ENCODE measurements at regions not wholly inside any gene's neighbourhood (a gene's known extent, or its start where the extent isn't known, plus 50 kb on each side); places are given as distances from the start of the nearest gene placed in this dataset.

DNA sequence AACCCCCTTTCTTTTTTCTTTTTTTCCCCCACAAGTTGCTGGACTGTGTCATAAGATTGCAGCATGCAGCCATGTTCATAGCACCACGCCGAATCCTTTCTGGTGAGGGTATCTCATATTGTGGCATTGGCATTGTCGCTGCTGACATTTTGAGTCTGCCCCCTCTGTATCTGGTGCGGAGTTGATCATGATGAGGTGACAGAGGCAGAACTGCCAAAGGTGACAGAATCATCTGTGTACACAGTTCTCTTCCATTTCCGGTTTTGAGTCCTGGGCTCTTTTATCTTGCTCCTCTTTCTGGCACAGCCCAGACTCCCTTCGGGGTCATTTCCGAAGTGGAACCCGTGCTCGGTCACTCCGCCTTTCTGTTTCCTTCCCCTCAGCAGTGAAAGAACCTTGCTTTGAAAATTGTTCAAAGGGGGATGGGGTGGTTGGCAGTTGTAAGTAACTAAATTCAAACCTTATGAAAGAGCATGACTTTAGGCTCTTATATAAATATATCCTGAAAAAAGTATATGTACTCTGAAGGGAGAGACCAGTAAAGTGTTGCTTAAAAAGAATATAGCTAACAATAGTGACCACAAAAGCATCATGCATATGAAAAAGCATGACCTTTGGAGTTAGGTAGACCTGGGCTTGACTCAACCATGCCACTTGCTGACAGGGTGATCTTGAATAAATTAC is 55.0 kb upstream of the BMP2K start:
- peak; percentile 35 for DNase-seq
- ATAC-seq: peak; percentile 84 to 91
- intact Hi-C loops (cut with DNase I): no loop called here

DNA sequence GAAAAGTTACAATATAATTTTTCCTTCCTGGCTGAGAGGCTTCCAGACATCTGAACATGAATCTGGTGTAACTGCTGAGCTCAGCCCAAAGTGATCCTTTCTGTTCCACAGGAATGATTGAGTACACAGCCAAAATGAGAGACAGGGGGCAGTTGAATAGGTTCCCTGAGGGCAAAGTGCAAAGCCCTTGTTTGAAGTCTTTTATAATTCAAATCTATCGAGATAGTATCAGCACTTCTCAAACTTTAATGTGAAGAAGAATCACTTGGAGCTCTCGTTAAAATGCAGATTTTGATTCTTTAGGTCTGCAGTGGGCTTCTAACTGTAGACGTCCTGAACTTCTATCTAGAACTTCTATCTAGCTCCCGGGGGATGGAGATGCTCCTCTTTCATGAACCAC is 54.4 kb upstream of the BMP2K start:
- ATAC-seq: no peak
- intact Hi-C loops (cut with DNase I): no loop called here
- DNase-seq: no peak

DNA sequence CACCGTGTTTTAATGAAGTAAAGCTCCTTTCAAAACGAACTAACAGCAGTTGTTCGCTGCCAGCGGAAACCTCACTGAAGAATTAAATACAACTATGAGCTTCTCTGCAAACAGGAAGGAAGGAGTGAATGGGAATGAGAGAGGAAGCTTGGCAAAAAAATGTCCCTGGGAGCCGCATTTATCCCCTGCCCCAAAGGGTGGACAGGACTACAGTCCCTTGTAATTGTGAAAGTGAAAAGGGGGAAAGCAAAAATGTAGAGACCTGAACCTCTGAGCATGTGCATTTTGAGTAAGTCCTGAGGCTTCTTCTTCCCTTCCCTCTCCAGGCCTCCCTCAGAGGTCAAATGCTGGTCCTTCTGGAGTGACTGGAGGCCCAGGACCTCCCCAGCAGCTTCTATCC is 53.8 kb upstream of the BMP2K start:
- peak in 1 of 2 donors; percentile 19 for ATAC-seq
- intact Hi-C loops (cut with DNase I): no loop called here
- no peak for DNase-seq

DNA sequence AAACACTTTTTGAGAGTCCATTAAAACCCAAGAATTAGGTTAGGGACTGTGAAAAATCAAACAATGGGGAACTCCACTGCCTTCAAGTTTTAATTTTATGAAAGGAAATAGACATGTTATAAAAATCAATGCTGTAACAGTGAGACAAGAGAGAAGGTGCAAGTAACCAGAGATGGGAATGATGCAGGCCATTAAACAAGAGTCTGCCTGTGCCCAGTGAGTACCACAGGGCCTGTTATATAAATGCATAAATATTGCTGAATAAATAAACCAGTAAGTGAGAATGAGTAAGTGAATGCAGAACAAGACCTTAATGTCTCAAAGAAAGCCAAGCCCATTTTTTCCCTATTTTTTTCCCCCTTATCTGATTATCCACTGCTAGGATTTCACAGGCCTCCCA is 53.3 kb upstream of the BMP2K start:
- ATAC-seq (no peak), DNase-seq (no peak)
- intact Hi-C loops (cut with DNase I): no loop called here

Measured in left cardiac atrium (tissue), 4 donors.